SK-N-SH (cell line): ENCODE measurements at regions not wholly inside any gene's neighbourhood (a gene's known extent, or its start where the extent isn't known, plus 50 kb on each side); places are given as distances from the start of the nearest gene placed in this dataset.

Source experiments
- CHD2 ChIP-seq: fragments of 150-350 bp; IDR thresholded peaks from 2 replicates; pipeline ENCODE4 v1.6.1; 2018; ENCODE audit warnings: low read length; ENCODE audit not compliant: partially characterized antibody
- EP300 ChIP-seq, 2 experiments: IDR thresholded peaks; 2 replicates each; pipeline versions ENCODE4 v1.4.0 to v1.6.1; 2012; ENCODE audit warnings: borderline replicate concordance in 1 of 2, low read depth in 1 of 2, low read length in 1 of 2
- TAF1 ChIP-seq: IDR thresholded peaks from 2 replicates; pipeline ENCODE4 v1.6.1; 2012; ENCODE audit warnings: low read depth, mild to moderate bottlenecking, low read length, moderate library complexity, borderline replicate concordance
- TF ChIP-seq, protein P1 (sequence below): fragments of 200-600 bp; sonication (generic); IDR thresholded peaks from 2 replicates; pipeline ENCODE4 v1.6.1; 2017; ENCODE audit warnings: antibody characterized with exemption, mild to moderate bottlenecking, moderate library complexity
- TF ChIP-seq, protein P2 (sequence below): fragments of 150-350 bp; IDR thresholded peaks from 2 replicates; pipeline ENCODE4 v1.6.1; 2017; ENCODE audit warnings: antibody characterized with exemption, low read length, low read depth, borderline replicate concordance

DNA sequence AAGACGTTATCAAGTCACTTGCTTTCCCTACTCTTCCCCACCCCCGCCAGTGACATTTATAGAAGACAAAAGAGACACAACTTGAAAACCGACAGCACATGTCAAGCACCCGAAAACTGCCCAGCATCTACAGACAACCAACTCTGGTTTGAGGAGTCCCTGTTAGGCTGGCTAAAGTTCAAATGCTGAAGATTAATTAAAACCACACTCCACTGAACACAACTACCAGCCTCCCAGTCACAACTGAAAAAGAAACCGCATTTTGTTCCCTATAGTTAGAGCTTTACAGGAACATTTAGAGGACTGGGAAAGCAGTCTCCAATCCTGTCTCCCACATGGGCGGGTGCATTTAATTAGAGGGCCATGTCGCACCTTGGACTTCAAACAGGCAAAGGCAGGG, 73.0 kb upstream of the COX10 start:
- TF ChIP-seq EP300 (IDR thresholded peaks at IDR 0.05; ENCODE audit: borderline replicate concordance in 1 of 2, low read depth in 1 of 2, low read length in 1 of 2) (no peak), CHD2 (no peak), TAF1 (no peak)
- TF ChIP-seq, protein P1, sequence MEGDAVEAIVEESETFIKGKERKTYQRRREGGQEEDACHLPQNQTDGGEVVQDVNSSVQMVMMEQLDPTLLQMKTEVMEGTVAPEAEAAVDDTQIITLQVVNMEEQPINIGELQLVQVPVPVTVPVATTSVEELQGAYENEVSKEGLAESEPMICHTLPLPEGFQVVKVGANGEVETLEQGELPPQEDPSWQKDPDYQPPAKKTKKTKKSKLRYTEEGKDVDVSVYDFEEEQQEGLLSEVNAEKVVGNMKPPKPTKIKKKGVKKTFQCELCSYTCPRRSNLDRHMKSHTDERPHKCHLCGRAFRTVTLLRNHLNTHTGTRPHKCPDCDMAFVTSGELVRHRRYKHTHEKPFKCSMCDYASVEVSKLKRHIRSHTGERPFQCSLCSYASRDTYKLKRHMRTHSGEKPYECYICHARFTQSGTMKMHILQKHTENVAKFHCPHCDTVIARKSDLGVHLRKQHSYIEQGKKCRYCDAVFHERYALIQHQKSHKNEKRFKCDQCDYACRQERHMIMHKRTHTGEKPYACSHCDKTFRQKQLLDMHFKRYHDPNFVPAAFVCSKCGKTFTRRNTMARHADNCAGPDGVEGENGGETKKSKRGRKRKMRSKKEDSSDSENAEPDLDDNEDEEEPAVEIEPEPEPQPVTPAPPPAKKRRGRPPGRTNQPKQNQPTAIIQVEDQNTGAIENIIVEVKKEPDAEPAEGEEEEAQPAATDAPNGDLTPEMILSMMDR = no peak
- TF ChIP-seq, protein P2, sequence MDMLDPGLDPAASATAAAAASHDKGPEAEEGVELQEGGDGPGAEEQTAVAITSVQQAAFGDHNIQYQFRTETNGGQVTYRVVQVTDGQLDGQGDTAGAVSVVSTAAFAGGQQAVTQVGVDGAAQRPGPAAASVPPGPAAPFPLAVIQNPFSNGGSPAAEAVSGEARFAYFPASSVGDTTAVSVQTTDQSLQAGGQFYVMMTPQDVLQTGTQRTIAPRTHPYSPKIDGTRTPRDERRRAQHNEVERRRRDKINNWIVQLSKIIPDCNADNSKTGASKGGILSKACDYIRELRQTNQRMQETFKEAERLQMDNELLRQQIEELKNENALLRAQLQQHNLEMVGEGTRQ = no peak
